T-helper 1 cell (primary cell): ENCODE measurements at regions not wholly inside any gene's neighbourhood (a gene's known extent, or its start where the extent isn't known, plus 50 kb on each side); places are given as distances from the start of the nearest gene placed in this dataset.

ENCODE experiments used
- DNase-seq, 5 donors: peaks; one replicate each; pipeline ENCODE4 v3.0.0-alpha.2; 2012 to 2020

DNA sequence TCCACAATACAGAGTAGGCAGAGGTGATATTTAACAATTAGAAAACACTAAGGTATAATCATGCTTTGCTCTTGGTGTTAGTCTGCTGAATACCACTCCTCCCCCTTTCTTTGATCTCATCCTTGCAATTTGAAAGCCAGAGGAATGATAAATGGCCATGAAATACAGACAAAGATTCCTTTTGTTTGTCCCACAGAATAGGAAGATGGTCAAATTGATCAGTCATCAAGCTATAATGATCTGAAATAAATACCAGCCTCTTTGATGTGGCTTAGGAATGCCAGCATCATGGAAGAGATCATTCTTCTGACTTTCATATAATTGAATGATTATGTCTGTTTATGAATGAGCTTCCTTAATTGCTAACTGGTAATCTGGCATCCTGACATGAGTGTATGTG lies 1541.7 kb upstream of the CDH8 start:
- DNase-seq, result no peak

DNA sequence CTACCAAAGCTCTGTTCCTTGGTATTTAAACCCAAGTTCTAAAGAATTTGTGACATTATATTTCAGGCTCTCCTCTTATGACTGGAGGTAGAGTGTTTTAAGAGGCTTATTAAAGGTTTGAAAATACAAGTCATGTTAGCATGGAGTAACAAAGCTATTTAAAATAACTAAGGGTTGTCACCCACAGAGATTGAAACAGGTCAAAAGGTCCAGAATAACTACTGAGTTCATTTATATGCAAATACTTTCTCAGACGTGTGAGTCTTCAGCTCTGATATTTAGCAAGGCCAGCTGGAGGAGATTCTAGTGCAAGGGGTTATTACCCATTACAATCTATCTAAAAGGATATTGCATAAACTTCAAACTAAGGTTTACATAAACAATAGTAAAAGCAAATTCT lies 1538.8 kb upstream of the CDH8 start:
- no peak for DNase-seq

GRCh38 chr16:63568164-63568563 lies 1531.9 kb upstream of the CDH8 start:
- no peak for DNase-seq

DNA sequence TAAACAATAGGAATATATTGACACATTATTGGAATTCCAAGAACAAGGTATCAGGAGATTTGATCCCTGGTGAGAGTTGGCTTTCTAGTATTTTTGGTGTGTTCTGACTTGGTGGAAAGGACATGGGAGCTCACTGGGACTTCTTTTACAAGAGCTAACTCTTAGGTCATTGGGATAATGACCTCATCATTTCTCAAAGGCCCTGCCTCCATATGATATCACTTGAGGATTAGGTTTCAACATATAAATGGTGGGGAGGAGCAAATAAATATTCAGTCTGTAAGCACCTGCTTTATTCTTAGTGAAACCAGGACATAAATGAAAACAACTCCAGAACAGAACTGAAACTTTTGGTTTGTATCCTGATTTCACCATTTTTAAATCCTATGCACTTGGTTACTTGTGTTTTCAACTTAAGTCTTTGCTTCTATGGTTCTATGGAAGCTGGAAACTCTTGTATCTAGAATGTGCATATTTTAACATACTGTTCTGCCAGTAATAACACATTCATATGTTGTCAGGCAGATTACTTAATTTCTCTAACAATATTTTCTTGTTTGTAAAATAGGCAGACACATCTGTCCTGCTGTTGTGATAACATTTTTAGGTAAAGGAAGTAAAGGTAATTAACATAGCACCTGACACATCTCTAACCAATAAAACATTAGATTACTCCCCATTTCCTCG lies 1527.7 kb upstream of the CDH8 start:
- no peak for DNase-seq

GRCh38 chr16:63553980-63554379 lies 1517.7 kb upstream of the CDH8 start:
- no peak for DNase-seq

DNA sequence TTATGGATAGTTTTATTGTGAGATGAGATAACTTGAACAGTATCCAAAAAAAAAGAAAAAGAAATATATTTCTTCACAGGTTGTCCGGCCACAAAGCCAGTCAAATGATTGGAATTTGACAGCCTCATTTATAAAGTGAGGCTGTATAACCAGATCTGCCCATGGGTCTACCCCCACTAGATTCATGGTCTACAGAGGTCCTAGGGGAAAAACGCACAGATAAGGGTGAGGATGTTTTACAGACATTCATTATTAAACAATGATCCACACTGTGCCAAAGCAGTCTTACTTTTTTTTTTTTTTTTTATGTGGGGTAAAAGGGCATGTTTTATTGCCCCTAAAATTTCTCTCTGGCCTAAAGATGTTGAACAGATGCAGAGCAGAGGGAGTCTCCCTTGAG lies 1503.0 kb upstream of the CDH8 start:
- DNase-seq, result no peak

- DNase-seq, result no peak
These were observed 1494.7 kb upstream of the CDH8 start for GRCh38 chr16:63530974-63531373.

DNA sequence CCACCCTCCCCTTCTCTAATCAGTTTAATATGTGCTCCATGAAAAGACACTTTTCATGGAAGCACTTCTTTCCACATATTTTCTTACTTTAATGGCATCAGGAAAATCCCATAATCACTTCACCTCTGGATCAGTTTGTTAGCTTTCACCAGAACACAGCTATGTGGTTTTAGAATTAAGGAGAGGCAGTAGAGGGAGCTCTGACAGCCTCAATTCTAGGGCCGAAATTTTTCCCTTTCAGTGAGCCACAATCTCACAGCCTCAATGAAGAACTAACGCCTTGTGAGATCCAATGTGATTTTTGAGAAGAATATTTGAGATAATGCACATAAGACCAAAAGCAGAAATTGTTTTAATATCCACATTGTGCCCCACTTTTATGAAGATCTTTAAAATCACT lies 1494.0 kb upstream of the CDH8 start:
- no peak for DNase-seq

- DNase-seq, result no peak
These were observed 1491.2 kb upstream of the CDH8 start for GRCh38 chr16:63527404-63527803.

DNA sequence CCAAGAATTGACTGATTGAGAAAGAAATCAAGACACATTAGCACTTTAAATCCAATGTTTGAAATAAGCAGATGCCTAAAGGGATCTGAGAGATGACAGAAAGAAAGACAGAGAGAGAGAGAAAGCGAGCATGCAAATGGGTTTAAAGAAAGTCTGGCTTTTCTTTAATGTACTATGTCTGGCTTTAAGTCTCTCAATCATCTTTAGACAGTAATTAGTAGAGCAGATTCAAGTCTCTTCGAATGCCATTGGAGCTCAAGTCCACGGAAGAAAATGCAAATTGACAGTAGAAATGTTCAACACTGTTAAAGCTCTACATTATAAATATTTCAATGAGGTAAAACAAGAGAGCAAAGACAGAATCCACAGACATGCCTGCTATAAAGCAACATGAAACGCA lies 1480.2 kb upstream of the CDH8 start:
- DNase-seq, result no peak

- DNase-seq, result no peak
These were observed 1476.7 kb upstream of the CDH8 start for GRCh38 chr16:63512910-63513309.

DNA sequence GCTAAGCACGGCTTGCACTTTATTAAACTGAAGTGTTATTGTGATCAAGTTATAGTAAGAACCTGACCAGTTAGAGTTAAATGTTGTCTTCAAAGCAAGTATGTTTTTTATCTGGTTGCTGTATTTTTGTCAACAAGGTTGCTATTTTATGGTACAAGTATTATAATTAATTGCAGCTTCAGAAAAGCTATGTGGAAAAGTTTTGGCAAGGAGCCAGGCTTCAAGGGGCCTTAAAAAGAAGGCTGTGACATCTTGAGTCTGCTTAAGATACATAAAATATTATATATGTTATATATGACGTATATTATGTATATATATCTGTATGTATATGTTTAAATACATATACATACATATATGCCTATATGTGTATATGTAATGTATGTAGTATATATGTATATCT lies 1461.2 kb upstream of the CDH8 start:
- DNase-seq, result no peak

DNA sequence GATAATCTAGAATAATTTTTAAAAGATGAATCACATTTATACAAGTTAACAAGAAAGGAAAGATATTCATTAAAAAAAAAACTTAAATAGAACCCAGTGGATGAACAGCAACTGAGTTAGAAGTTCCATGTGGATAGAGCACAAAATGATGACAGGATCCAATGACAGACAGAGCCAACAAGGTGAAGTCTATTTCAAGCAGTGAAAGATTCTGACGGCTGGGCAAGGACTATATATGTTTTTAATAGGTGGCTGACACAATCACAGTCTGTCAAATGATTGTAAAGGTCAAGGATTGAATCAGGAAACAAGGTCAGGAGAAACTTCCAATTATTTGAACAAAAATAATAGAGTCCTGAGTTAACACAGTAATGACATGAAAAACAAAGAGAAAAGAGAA lies 1460.0 kb upstream of the CDH8 start:
- no peak for DNase-seq

DNA sequence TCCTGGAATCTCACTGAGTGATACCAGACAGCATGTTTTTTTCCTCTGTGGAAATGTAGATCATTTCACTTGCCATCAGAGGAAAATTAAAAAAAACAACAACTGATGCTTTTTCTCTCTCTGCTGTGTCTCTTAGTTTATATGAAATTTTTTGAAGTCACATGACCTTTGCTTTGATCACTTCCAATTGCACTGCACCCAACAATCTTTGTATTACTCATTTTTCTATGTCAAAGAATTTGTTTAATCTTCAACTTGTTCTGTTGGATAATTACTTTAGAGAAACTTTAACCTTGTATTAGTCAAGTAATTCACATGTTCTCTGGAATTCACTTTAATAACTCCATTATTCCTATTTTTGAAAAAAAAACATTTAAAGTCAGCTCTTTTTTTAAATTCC lies 1452.7 kb upstream of the CDH8 start:
- no peak for DNase-seq

DNA sequence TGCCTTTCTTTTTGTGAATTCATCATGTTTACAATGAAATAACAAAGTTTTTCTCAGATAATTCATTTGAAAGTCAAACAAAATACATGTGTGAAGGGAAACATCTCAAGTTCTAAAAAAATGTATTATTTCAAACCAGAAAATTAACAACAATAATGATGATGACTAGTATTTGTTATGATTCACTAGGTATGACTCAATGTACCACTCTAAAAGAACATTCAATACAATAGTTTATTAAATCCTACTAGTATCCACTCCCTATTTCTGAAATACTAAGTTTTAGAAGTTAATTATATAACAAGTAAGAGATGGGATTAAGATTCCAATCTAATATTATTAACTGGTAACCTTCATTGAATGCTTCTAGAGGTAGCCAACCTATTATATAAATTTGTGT lies 1444.8 kb upstream of the CDH8 start:
- DNase-seq, result no peak

DNA sequence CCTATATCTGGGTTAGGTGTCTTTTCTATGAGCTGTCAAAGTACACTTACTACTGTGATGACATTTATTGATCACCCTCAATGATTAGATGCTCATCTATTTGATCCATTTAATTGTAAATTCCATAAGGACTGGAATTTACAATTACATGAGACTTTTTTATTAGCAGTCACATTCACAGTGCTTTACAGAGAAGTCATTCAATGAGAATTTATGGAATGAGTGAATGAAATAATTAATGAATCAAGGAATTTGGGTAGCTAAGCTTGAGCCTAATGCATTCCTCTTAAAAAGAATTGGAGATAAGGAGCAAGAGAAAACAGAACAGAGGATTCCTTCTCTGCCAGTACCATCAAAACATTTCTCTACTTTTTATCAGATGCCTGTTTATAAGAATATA lies 1437.5 kb upstream of the CDH8 start:
- no peak for DNase-seq

GRCh38 chr16:63467513-63467912 lies 1431.3 kb upstream of the CDH8 start:
- DNase-seq, result no peak

- DNase-seq, result no peak
These were observed 1426.1 kb upstream of the CDH8 start for GRCh38 chr16:63462316-63462715.

DNA sequence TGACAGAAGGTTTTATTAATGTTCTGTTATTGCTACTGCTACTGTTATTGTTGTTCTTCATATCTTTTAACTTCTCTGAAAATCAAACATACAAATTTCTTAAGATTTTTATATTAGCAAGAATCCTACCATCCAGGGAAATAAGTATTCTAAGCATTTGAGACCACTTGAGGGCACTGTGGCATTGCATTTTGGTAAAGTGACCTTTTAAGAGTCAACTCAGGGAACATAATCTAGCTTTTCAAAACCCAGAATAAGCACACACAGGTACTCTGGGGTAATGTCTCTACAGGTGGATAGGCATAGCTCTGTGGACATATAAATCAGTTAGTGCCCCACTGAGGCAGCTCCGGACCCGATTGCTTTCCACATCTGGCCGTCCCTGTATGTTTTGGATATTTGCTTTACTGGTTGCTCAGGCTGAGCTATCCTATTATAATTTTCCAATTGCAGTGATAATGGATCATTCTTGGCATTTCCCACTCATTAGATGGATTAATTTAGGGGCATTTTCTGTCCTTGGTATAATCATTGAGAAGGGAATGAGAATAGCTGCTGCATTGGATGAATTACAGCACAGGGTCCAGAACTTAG lies 1425.1 kb upstream of the CDH8 start:
- no peak for DNase-seq

GRCh38 chr16:63458846-63459245 lies 1422.6 kb upstream of the CDH8 start:
- DNase-seq, result no peak

GRCh38 chr16:63457869-63458268 lies 1421.6 kb upstream of the CDH8 start:
- DNase-seq, result no peak

GRCh38 chr16:63453261-63453660 lies 1417.0 kb upstream of the CDH8 start:
- no peak for DNase-seq

GRCh38 chr16:63447121-63447520 lies 1410.9 kb upstream of the CDH8 start:
- DNase-seq, result no peak

GRCh38 chr16:63442246-63442645 lies 1406.0 kb upstream of the CDH8 start:
- no peak for DNase-seq

GRCh38 chr16:63426275-63426870 lies 1390.1 kb upstream of the CDH8 start:
- no peak for DNase-seq
